SKM-1 treated with dmso at 0.1 percent for 144 hours (cell line): ENCODE measurements at regions not wholly inside any gene's neighbourhood (a gene's known extent, or its start where the extent isn't known, plus 50 kb on each side); places are given as distances from the start of the nearest gene placed in this dataset.

Source experiments
- DNase-seq: peaks from one replicate; lab custom pipeline; 2025; ENCODE audit not compliant: unreplicated experiment; lab: John Stamatoyannopoulos, UW

GRCh38 chr14:62081012-62081612 lies 318.9 kb downstream of the SNAPC1 start:
- peak; percentile 81 for DNase-seq

- no peak for DNase-seq
These were observed 319.7 kb downstream of the SNAPC1 start for GRCh38 chr14:62081951-62082350.

GRCh38 chr14:62082779-62083178 lies 320.6 kb downstream of the SNAPC1 start:
- DNase-seq, result no peak

GRCh38 chr14:62084020-62084419 lies 321.8 kb downstream of the SNAPC1 start:
- no peak for DNase-seq

- no peak for DNase-seq
These were observed 325.0 kb downstream of the SNAPC1 start for GRCh38 chr14:62087191-62087590.

- DNase-seq, result no peak
These were observed 331.5 kb downstream of the SNAPC1 start for GRCh38 chr14:62093736-62094135.

- no peak for DNase-seq
These were observed 334.9 kb downstream of the SNAPC1 start for GRCh38 chr14:62097072-62097471.

GRCh38 chr14:62097824-62098223 lies 335.6 kb downstream of the SNAPC1 start:
- no peak for DNase-seq

GRCh38 chr14:62098357-62098756 lies 336.1 kb downstream of the SNAPC1 start:
- DNase-seq, result no peak

GRCh38 chr14:62099091-62099490 lies 336.9 kb downstream of the SNAPC1 start:
- DNase-seq, result no peak

- no peak for DNase-seq
These were observed 339.0 kb downstream of the SNAPC1 start for GRCh38 chr14:62101189-62101588.

- no peak for DNase-seq
These were observed 339.6 kb downstream of the SNAPC1 start for GRCh38 chr14:62101673-62102348.

GRCh38 chr14:62102349-62102725 lies 340.1 kb downstream of the SNAPC1 start:
- no peak for DNase-seq

- no peak for DNase-seq
These were observed 341.2 kb downstream of the SNAPC1 start for GRCh38 chr14:62103464-62103863.

- no peak for DNase-seq
These were observed 348.7 kb downstream of the SNAPC1 start for GRCh38 chr14:62110941-62111340.

GRCh38 chr14:62117010-62117750 lies 355.0 kb downstream of the SNAPC1 start:
- peak; percentile 10 for DNase-seq

GRCh38 chr14:62117751-62118105 lies 355.5 kb downstream of the SNAPC1 start:
- DNase-seq, result no peak

- no peak for DNase-seq
These were observed 356.2 kb downstream of the SNAPC1 start for GRCh38 chr14:62118461-62118860.

- DNase-seq, result no peak
These were observed 356.7 kb downstream of the SNAPC1 start for GRCh38 chr14:62118871-62119270.

GRCh38 chr14:62123961-62124360 lies 361.7 kb downstream of the SNAPC1 start:
- no peak for DNase-seq

GRCh38 chr14:62125793-62126192 lies 363.6 kb downstream of the SNAPC1 start:
- no peak for DNase-seq

- peak; percentile 34 for DNase-seq
These were observed 364.8 kb downstream of the SNAPC1 start for GRCh38 chr14:62126879-62127478.
